Peyer's patch (tissue), 4 donors: ENCODE measurements at regions not wholly inside any gene's neighbourhood (a gene's known extent, or its start where the extent isn't known, plus 50 kb on each side); places are given as distances from the start of the nearest gene placed in this dataset.

ENCODE experiments used
- POLR2A ChIP-seq, 2 donors: fragments of 450-650 bp; IDR thresholded peaks; one replicate each; pipeline ENCODE4 v1.5.1; 2017; ENCODE audit warnings: antibody characterized with exemption in 2 of 2, mild to moderate bottlenecking in 2 of 2, moderate library complexity in 2 of 2
- TF ChIP-seq, protein P1 (sequence below), 6 experiments: fragments of 450-650 bp in 4 of 6; fragments of 200-600 bp in 2 of 6; sonication (generic) in 1 of 6; IDR thresholded peaks; one replicate each; pipeline ENCODE4 v1.5.1; 2017 to 2019; ENCODE audit warnings: antibody characterized with exemption in 6 of 6, mild to moderate bottlenecking in 3 of 6, moderate library complexity in 1 of 6

DNA sequence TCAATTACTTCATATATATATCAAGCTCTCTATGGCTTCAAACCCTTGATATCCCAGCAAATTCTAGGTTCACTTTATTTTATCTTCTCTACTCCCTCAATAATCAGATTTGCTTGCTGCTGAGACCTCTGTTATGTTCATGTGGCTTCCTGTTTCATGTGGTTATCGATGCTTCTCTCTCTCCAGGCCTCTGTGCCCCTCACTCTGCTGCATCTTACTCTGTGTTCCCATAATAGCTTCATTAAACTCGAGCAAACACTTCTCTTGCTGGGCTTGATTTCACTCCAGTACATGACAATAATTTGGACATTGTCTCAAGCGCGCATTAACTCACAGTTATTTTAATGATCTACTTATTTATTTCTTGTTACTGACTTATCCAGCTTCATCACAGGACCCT lies 798.8 kb downstream of the CDH9 start:
- TF ChIP-seq, protein P1, sequence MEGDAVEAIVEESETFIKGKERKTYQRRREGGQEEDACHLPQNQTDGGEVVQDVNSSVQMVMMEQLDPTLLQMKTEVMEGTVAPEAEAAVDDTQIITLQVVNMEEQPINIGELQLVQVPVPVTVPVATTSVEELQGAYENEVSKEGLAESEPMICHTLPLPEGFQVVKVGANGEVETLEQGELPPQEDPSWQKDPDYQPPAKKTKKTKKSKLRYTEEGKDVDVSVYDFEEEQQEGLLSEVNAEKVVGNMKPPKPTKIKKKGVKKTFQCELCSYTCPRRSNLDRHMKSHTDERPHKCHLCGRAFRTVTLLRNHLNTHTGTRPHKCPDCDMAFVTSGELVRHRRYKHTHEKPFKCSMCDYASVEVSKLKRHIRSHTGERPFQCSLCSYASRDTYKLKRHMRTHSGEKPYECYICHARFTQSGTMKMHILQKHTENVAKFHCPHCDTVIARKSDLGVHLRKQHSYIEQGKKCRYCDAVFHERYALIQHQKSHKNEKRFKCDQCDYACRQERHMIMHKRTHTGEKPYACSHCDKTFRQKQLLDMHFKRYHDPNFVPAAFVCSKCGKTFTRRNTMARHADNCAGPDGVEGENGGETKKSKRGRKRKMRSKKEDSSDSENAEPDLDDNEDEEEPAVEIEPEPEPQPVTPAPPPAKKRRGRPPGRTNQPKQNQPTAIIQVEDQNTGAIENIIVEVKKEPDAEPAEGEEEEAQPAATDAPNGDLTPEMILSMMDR (IDR thresholded peaks at IDR 0.05) = no peak
- no peak for TF ChIP-seq POLR2A (IDR thresholded peaks at IDR 0.05)
